Spleen (tissue), 11 donors: ENCODE measurements at regions not wholly inside any gene's neighbourhood (a gene's known extent, or its start where the extent isn't known, plus 50 kb on each side); places are given as distances from the start of the nearest gene placed in this dataset.

ENCODE experiments used
- DNase-seq: peaks from one replicate; pipeline ENCODE4 v3.0.0-alpha.2; 2020
- H3K27ac ChIP-seq, 8 donors: fragments of 200-600 bp; sonication (generic) in 7 of 8; 1 replicate in 4 of 8; 2 replicates in 4 of 8; pipeline versions ENCODE4 v1.5.0 to v1.8.0; 2016 to 2021; ENCODE audit warnings: inconsistent platforms in 4 of 8, mild to moderate bottlenecking in 4 of 8, moderate library complexity in 1 of 8
- H3K27me3 ChIP-seq, 7 donors: fragments of 200-600 bp; sonication (generic) in 6 of 7; replicated peaks in 1 of 7; 1 replicate in 4 of 7; 2 replicates in 3 of 7; pipeline versions ENCODE4 v1.5.0 to v1.8.0; 2016 to 2021; ENCODE audit warnings: inconsistent platforms in 3 of 7, mild to moderate bottlenecking in 1 of 7
- H3K36me3 ChIP-seq, 6 donors: fragments of 200-600 bp; sonication (generic) in 5 of 6; 1 replicate in 4 of 6; 2 replicates in 2 of 6; pipeline versions ENCODE4 v1.5.0 to v1.8.0; 2016 to 2021; ENCODE audit warnings: inconsistent platforms in 2 of 6
- H3K4me1 ChIP-seq, 6 donors: fragments of 200-600 bp; sonication (generic) in 5 of 6; 1 replicate in 3 of 6; 2 replicates in 3 of 6; pipeline versions ENCODE4 v1.5.0 to v1.8.0; 2016 to 2021; ENCODE audit warnings: inconsistent platforms in 3 of 6
- H3K4me3 ChIP-seq, 8 donors: fragments of 200-600 bp; sonication (generic) in 7 of 8; 1 replicate in 4 of 8; 2 replicates in 4 of 8; pipeline versions ENCODE4 v1.5.0 to v1.8.0; 2016 to 2021; ENCODE audit warnings: inconsistent platforms in 4 of 8, mild to moderate bottlenecking in 4 of 8, moderate library complexity in 2 of 8
- H3K9me3 ChIP-seq, 8 donors: fragments of 200-600 bp; sonication (generic) in 7 of 8; 1 replicate in 4 of 8; 2 replicates in 4 of 8; pipeline versions ENCODE4 v1.5.0 to v1.8.0; 2016 to 2021; ENCODE audit warnings: inconsistent platforms in 4 of 8
- POLR2A ChIP-seq, 3 donors: fragments of 450-650 bp; IDR thresholded peaks; one replicate each; pipeline ENCODE4 v1.5.1; 2017; ENCODE audit warnings: antibody characterized with exemption in 3 of 3, mild to moderate bottlenecking in 1 of 3
- POLR2AphosphoS5 ChIP-seq, 3 donors: sonication (generic); formaldehyde crosslinking; IDR thresholded peaks; one replicate each; pipeline ENCODE4 v1.5.1; 2017; ENCODE audit warnings: antibody characterized with exemption in 3 of 3
- WGBS, 5 donors: extraction: QIAGEN DNeasy Blood & Tissue Kit in 3 of 5; methylation state at CpG; one replicate each; pipeline versions ENCODE4 v1.1.5 to v1.1.7; 2013 to 2018; 5-methylcytosine and 5-hydroxymethylcytosine counted together
- intact Hi-C: fragments of 100-400 bp; cut with DNase I; formaldehyde crosslinking; loops from one replicate; pipeline ENCODE4 v1.15.0; 2023; ENCODE audit warnings: low total_unique reads
- TF ChIP-seq, protein P1 (sequence below), 11 experiments: fragments of 200-600 bp in 7 of 11; fragments of 450-650 bp in 4 of 11; sonication (generic) in 4 of 11; IDR thresholded peaks in 8 of 11; conservative IDR thresholded peaks in 3 of 11; 1 replicate in 7 of 11; 2 replicates in 4 of 11; pipeline versions ENCODE4 v1.4.0 to v1.8.0; 2016 to 2021; ENCODE audit warnings: antibody characterized with exemption in 11 of 11, inconsistent platforms in 4 of 11, mild to moderate bottlenecking in 1 of 11
- donor health status: healthy with polysubstance abuse.
- donor health status: DM: no; HTN: no; CAD: no; lungs with moderate emphysema.
- donor health status: DM: no; HTN: no; CAD: no.
- donor health status: Bipolar disorder and iron deficiency.
- donor health status: healthy.
- donor health status: DM: no; HTN: no; CAD: no.
- donor health status: DM: yes; HTN: yes; CAD: no.

DNA sequence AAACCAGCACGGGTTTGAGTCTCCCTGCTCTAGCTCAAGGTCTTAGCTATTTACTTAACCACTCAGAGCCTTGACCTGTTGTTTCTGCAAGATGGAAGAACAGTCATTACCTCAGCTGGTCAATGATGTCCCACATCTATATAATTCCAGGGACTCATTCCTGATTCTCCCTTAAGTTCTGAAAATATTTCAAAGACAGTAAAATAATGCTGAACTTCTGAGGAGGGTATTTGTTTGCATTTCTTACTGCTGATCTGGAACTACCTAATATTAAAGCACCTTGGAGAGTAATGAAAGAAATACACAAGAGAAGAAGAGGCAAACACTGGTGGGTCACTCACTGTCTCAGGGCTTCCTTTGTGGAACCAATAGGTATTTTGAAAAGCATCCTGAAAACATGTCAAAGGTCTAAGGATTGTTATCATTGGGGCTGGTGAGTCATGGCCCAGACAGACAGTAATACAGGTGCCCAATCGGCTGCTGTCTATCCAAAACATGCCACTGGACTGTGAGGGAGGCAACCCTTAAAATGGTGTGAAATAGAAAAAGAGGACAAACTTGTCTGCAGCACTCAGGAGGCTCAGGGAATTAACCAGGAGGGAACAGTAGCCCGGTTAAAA is 88.7 kb upstream of the EGLN3 start:
- Histone ChIP-seq H3K36me3 (no peaks in the 10 kb centered on the region), H3K4me1 (peaks cover 0 to 4% (median 0%) of the 10 kb centered on the region in 6 donors), H3K27ac (no peak overlapping the region), H3K4me3 (no peak overlapping the region), H3K27me3 (no peaks in the 10 kb centered on the region), H3K9me3 (no peaks in the 10 kb centered on the region)
- WGBS, 5 donors: 71 to 87% (median 83%) methylated on average over 3 of the region's 3 CpGs
- TF ChIP-seq POLR2AphosphoS5 (IDR thresholded peaks at IDR 0.05): no peak
- TF ChIP-seq, protein P1, sequence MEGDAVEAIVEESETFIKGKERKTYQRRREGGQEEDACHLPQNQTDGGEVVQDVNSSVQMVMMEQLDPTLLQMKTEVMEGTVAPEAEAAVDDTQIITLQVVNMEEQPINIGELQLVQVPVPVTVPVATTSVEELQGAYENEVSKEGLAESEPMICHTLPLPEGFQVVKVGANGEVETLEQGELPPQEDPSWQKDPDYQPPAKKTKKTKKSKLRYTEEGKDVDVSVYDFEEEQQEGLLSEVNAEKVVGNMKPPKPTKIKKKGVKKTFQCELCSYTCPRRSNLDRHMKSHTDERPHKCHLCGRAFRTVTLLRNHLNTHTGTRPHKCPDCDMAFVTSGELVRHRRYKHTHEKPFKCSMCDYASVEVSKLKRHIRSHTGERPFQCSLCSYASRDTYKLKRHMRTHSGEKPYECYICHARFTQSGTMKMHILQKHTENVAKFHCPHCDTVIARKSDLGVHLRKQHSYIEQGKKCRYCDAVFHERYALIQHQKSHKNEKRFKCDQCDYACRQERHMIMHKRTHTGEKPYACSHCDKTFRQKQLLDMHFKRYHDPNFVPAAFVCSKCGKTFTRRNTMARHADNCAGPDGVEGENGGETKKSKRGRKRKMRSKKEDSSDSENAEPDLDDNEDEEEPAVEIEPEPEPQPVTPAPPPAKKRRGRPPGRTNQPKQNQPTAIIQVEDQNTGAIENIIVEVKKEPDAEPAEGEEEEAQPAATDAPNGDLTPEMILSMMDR (IDR thresholded peaks at IDR 0.05 in 8 of 11, conservative IDR thresholded peaks at IDR 0.05 in 3 of 11): no peak
- no peak for TF ChIP-seq POLR2A (IDR thresholded peaks at IDR 0.05)
- intact Hi-C loops: no loop called here
- DNase-seq: no peak

DNA sequence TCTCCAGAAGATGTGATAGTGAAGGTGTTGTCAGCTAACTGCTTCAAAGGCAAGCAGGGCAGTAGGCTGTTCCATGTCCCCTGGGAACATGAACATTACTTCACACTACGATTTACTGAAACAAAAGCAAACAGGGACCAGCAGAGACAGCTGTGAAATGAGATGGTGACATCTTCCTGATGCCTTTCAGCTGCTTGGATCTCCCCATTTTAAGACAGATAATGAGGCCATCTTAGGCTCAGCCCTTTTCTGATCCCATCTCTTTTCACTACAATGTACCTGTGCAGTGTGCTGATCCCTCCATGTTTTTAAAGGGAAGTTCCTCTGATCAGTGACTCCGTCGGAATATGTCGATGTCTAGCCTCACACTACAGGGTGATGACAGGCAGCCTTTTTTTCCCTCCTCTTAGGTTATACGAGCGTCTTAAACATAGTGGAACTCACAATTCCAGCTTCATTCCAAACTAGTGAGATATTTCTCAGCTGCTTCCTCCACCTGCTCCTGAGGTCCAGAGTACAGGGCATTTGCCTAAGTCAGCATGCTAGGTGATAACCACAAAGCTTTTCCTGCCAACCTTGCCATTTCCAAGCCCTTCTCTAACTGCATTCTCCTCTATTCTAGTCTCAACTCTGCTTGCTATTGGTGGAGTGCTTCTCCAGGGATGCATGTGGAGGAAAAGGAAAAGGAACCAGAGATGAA is 87.6 kb upstream of the EGLN3 start:
- Histone ChIP-seq H3K9me3 (no peaks in the 10 kb centered on the region), H3K27ac (no peak overlapping the region), H3K36me3 (no peaks in the 10 kb centered on the region), H3K4me3 (no peak overlapping the region), H3K4me1 (peaks cover 0 to 2% (median 0%) of the 10 kb centered on the region in 6 donors), H3K27me3 (no peaks in the 10 kb centered on the region)
- WGBS, 5 donors: 86 to 92% (median 88%) methylated on average over 6 of the region's 6 CpGs
- no peak for DNase-seq
- no peak for TF ChIP-seq POLR2A (IDR thresholded peaks at IDR 0.05)
- TF ChIP-seq, protein P1 (IDR thresholded peaks at IDR 0.05 in 8 of 11, conservative IDR thresholded peaks at IDR 0.05 in 3 of 11): no peak
- TF ChIP-seq POLR2AphosphoS5 (IDR thresholded peaks at IDR 0.05): no peak
- intact Hi-C loops: no loop called here

DNA sequence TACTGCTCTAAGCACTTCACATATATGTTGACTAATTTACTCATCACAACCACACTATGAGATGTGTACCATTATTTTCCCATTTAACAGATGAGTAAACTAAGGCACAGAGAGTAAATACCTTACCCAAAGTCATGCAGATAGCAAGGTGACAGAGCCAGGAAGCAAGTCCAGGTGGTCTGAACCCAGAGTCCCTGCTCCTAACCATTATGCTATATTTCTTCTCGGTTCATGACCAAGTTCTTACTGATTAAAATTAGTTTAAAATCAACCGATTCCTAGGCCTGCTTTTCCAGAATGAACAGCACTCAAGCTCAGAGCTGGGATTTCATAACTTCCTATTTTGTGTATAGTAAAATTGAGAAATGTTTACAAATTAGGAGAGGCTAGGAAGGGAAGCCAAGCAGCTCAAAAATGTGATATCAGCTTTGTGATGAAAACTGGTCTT is 85.5 kb upstream of the EGLN3 start:
- TF ChIP-seq, protein P1 (IDR thresholded peaks at IDR 0.05 in 8 of 11, conservative IDR thresholded peaks at IDR 0.05 in 3 of 11): no peak
- TF ChIP-seq POLR2A (IDR thresholded peaks at IDR 0.05): no peak
- TF ChIP-seq POLR2AphosphoS5 (IDR thresholded peaks at IDR 0.05): no peak
- WGBS, 5 donors: 67 to 89% (median 80%) methylated on average over 2 of the region's 2 CpGs
- H3K27ac ChIP-seq: no peak overlapping the region
- H3K9me3 ChIP-seq: no peaks in the 10 kb centered on the region
- intact Hi-C loops: no loop called here
- DNase-seq: no peak
- no peaks in the 10 kb centered on the region for H3K36me3 ChIP-seq
- H3K27me3 ChIP-seq: no peaks in the 10 kb centered on the region
- no peaks in the 10 kb centered on the region for H3K4me1 ChIP-seq
- no peak overlapping the region for H3K4me3 ChIP-seq

DNA sequence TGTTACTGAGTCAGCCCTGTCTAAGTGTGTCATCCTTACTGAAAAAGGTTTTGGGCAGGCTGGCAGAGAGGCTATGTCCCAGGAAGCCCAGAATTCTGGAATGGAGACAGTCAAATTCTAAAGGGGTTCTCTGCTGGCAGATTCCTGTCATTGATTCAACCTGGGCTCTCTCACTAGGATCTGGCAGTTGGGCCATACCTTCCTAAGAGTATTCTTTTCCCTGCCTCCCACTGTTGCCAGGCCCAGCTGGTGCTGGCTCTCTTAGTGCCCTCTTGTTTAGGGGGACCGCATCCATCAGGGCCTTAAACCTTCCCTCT is 85.0 kb upstream of the EGLN3 start:
- Histone ChIP-seq H3K27ac (no peak overlapping the region), H3K9me3 (no peaks in the 10 kb centered on the region), H3K36me3 (no peaks in the 10 kb centered on the region), H3K4me1 (no peaks in the 10 kb centered on the region), H3K27me3 (no peaks in the 10 kb centered on the region), H3K4me3 (no peak overlapping the region)
- intact Hi-C loops: no loop called here
- DNase-seq: no peak
- whole genome bisulfite sequencing, 5 donors: 91 to 100% (median 93%) methylated on average over 1 of the region's 1 CpG
- no peak for TF ChIP-seq POLR2AphosphoS5 (IDR thresholded peaks at IDR 0.05)
- TF ChIP-seq POLR2A (IDR thresholded peaks at IDR 0.05): no peak
- TF ChIP-seq, protein P1 (IDR thresholded peaks at IDR 0.05 in 8 of 11, conservative IDR thresholded peaks at IDR 0.05 in 3 of 11): no peak
